ENCODE measurements at regions not wholly inside any gene's neighbourhood (a gene's known extent, or its start where the extent isn't known, plus 50 kb on each side); places are given as distances from the start of the nearest gene placed in this dataset.

DNA sequence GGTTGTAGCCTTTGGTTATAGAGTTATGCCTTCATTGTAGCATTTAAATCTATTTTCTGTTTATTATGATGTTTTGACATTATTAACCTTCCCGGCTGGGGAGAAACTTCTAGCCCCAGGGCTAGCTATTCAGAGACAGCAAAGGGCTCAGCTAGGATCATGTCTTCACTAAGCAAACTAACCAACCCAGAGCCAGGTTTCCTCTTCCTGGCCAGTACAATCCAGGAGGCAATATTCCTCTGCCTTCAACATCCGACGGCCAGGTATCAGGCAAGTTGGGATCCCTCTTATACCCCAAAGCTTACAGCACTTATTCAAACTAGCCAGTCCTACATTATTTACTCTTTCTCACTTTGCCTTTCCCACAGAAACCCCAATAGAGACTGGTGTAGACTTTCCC is 1060.7 kb upstream of the GHITM start (continued):
- TF ChIP-seq POU5F1 (IDR thresholded peaks at IDR 0.05; ENCODE audit: low read depth, low read length) (no peak), CTBP2 (IDR thresholded peaks at IDR 0.05; ENCODE audit: borderline replicate concordance, insufficient read depth, insufficient read length, low read length) (no peak), MAFK (IDR thresholded peaks at IDR 0.05; ENCODE audit: low read depth, low read length) (no peak), RXRA (IDR thresholded peaks at IDR 0.05; ENCODE audit: insufficient read depth, low read depth, low read length) (no peak), KDM4A (IDR thresholded peaks at IDR 0.05; ENCODE audit: low read depth, low read length, severe bottlenecking) (no peak)
